Esophagus squamous epithelium (tissue), 5 donors: ENCODE measurements at regions not wholly inside any gene's neighbourhood (a gene's known extent, or its start where the extent isn't known, plus 50 kb on each side); places are given as distances from the start of the nearest gene placed in this dataset.

Source experiments
- DNase-seq: peaks from one replicate; lab custom pipeline; 2025; lab: John Stamatoyannopoulos, UW
- H3K27ac ChIP-seq, 4 donors: fragments of 200-600 bp; sonication (generic); one replicate each; pipeline ENCODE4 v1.5.1; 2016 to 2019; ENCODE audit warnings: mild to moderate bottlenecking in 1 of 4
- H3K27me3 ChIP-seq, 4 donors: fragments of 200-600 bp; sonication (generic); 1 replicate in 3 of 4; 2 replicates in 1 of 4; pipeline versions ENCODE4 v1.5.1 to v1.6.0; 2017 to 2021; ENCODE audit warnings: antibody characterized with exemption in 1 of 4
- H3K36me3 ChIP-seq, 3 donors: fragments of 200-600 bp; sonication (generic); one replicate each; pipeline ENCODE4 v1.5.1; 2016 to 2019
- H3K4me1 ChIP-seq, 3 donors: fragments of 200-600 bp; sonication (generic); one replicate each; pipeline ENCODE4 v1.5.1; 2017 to 2019
- H3K4me3 ChIP-seq, 4 donors: fragments of 200-600 bp; sonication (generic); 1 replicate in 3 of 4; 2 replicates in 1 of 4; pipeline ENCODE4 v1.5.1; 2016 to 2019; ENCODE audit warnings: mild to moderate bottlenecking in 2 of 4, moderate library complexity in 1 of 4
- H3K9me3 ChIP-seq, 3 donors: fragments of 200-600 bp; sonication (generic); one replicate each; pipeline ENCODE4 v1.5.1; 2016 to 2019
- POLR2A ChIP-seq, 4 donors: fragments of 450-650 bp; IDR thresholded peaks; one replicate each; pipeline ENCODE4 v1.6.1; 2017; ENCODE audit warnings: antibody characterized with exemption in 4 of 4, mild to moderate bottlenecking in 4 of 4, moderate library complexity in 3 of 4
- WGBS, 2 donors: methylation state at CpG; one replicate each; pipeline ENCODE4 v1.1.5; 2018; 5-methylcytosine and 5-hydroxymethylcytosine counted together
- intact Hi-C: fragments of 100-400 bp; cut with DNase I; formaldehyde crosslinking; loops from one replicate; pipeline ENCODE4 v1.15.0; 2022
- TF ChIP-seq, protein P1 (sequence below), 6 experiments: fragments of 450-650 bp in 4 of 6; fragments of 200-600 bp in 2 of 6; sonication (generic) in 2 of 6; IDR thresholded peaks; one replicate each; pipeline ENCODE4 v1.5.1; 2016 to 2019; ENCODE audit warnings: antibody characterized with exemption in 6 of 6, mild to moderate bottlenecking in 4 of 6, moderate library complexity in 4 of 6
- donor health status: DM: yes; HTN: yes; CAD: no.

GRCh38 chrX:131703646-131704045, 159.8 kb downstream of the OR13H1 start:
- DNase-seq: no peak
- intact Hi-C loops: no loop called here
- TF ChIP-seq, protein P1, sequence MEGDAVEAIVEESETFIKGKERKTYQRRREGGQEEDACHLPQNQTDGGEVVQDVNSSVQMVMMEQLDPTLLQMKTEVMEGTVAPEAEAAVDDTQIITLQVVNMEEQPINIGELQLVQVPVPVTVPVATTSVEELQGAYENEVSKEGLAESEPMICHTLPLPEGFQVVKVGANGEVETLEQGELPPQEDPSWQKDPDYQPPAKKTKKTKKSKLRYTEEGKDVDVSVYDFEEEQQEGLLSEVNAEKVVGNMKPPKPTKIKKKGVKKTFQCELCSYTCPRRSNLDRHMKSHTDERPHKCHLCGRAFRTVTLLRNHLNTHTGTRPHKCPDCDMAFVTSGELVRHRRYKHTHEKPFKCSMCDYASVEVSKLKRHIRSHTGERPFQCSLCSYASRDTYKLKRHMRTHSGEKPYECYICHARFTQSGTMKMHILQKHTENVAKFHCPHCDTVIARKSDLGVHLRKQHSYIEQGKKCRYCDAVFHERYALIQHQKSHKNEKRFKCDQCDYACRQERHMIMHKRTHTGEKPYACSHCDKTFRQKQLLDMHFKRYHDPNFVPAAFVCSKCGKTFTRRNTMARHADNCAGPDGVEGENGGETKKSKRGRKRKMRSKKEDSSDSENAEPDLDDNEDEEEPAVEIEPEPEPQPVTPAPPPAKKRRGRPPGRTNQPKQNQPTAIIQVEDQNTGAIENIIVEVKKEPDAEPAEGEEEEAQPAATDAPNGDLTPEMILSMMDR (IDR thresholded peaks at IDR 0.05): no peak
- TF ChIP-seq POLR2A (IDR thresholded peaks at IDR 0.05): no peak

DNA sequence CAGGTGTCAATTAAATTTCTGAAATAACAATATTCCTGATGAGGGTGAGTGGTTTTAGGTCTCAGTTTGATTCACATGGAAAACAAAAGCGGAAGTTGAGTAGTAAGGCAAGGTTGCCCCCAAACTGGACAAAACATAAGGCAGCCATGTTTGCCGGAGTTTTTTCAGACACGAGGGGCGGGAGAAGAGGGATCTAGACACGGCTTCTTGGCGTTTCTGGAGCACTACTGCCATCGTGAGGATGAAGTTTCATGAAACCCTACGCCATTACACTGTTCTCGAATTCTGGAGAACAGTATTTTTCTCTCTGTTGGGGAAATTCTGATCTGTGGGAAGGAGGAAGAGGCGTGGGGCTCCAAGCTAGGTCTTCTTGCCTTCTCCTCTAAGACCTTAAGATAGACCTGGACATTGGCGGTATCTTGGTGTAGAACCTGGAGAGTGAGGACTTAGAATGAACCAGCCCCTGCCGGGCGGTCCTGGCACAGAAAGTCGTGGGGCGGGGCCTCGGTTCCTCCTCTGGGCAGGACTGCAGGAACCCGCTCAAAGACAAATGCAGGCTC, 160.3 kb downstream of the OR13H1 start:
- Histone ChIP-seq H3K4me1 (no peaks in the 10 kb centered on the region), H3K9me3 (no peaks in the 10 kb centered on the region), H3K4me3 (peak overlapping the region in 2 of 4 donors; percentile 56 to 70), H3K36me3 (no peaks in the 10 kb centered on the region), H3K27me3 (no peaks in the 10 kb centered on the region), H3K27ac (peak overlapping the region in 2 of 4 donors; percentile 59 to 81)
- DNase-seq: peak; percentile 13
- TF ChIP-seq, protein P1 (IDR thresholded peaks at IDR 0.05): peak in 3 of 6 experiments; percentile 40 to 74 (median 49)
- no peak for TF ChIP-seq POLR2A (IDR thresholded peaks at IDR 0.05)
- 46 to 77% methylated on average over 7 to 17 of the region's 17 CpGs for WGBS, 2 donors
- intact Hi-C loops: no loop called here

More at GRCh38 chrX:131703646-131704045, 159.8 kb downstream of the OR13H1 start:
- H3K27me3 ChIP-seq: no peaks in the 10 kb centered on the region
- WGBS, 2 donors: 52 to 92% methylated on average over 6 of the region's 6 CpGs
- H3K9me3 ChIP-seq: no peaks in the 10 kb centered on the region
- H3K36me3 ChIP-seq: no peaks in the 10 kb centered on the region
- no peaks in the 10 kb centered on the region for H3K4me1 ChIP-seq
- no peak overlapping the region for H3K27ac ChIP-seq
- H3K4me3 ChIP-seq: peak overlapping the region in 2 of 4 donors; percentile 56 to 70

- H3K4me1 ChIP-seq: no peaks in the 10 kb centered on the region
- intact Hi-C loops: no loop called here
- DNase-seq: no peak
- H3K27me3 ChIP-seq: no peaks in the 10 kb centered on the region
- no peak overlapping the region for H3K27ac ChIP-seq
- WGBS, 2 donors: 77 to 89% methylated on average over 6 of the region's 6 CpGs
- H3K9me3 ChIP-seq: no peaks in the 10 kb centered on the region
- TF ChIP-seq POLR2A (IDR thresholded peaks at IDR 0.05): no peak
- TF ChIP-seq, protein P1 (IDR thresholded peaks at IDR 0.05): no peak
- no peak overlapping the region for H3K4me3 ChIP-seq
- H3K36me3 ChIP-seq: no peaks in the 10 kb centered on the region
Observed at GRCh38 chrX:131709553-131709952, 165.7 kb downstream of the OR13H1 start.

DNA sequence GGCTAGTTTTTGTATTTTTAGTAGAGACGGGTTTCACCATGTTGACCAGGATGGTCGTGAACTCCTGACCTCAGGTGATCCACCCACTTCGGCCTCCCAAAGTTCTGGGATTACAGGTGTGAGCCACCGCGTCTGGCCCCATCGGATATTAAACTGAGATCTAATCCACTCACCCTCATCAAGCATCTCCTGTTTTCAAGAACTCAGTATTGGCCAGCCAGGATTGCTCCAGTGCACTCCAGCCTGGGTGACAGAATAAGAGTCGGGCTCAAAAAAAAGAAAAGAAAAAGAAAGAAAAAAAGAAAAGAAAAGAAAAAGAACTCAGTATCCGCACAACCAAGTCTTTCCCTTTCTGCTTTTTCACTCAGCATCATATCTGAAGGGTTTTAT, 167.6 kb downstream of the OR13H1 start:
- Histone ChIP-seq H3K9me3 (no peaks in the 10 kb centered on the region), H3K4me1 (no peaks in the 10 kb centered on the region), H3K27me3 (no peaks in the 10 kb centered on the region), H3K27ac (no peak overlapping the region), H3K36me3 (no peaks in the 10 kb centered on the region), H3K4me3 (peak overlapping the region in 2 of 4 donors; percentile 39 to 60)
- no peak for TF ChIP-seq POLR2A (IDR thresholded peaks at IDR 0.05)
- no peak for DNase-seq
- WGBS, 2 donors: 70 to 94% methylated on average over 2 to 4 of the region's 8 CpGs
- intact Hi-C loops: no loop called here

DNA sequence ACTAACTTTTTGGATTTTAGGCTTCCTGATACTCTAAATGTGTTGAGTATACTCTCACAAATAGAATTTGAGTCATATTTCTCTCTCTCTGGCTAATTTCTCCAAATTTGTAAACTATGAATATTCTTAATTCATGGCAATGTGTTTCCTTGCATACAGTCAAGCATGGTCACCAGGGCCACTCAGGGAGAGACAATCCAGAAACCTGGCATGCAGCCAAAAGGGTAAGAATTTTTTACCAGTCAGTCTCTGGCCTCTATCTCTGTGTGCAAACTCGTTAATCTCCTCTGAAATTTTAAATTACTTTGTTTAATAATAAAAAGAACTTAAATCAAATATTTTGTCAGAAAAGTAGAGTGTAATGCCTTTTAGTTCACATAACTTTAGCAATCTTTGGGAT, 179.8 kb downstream of the OR13H1 start:
- intact Hi-C loops: no loop called here
- no peak overlapping the region for H3K27ac ChIP-seq
- no peak for DNase-seq
- no peaks in the 10 kb centered on the region for H3K36me3 ChIP-seq
- TF ChIP-seq, protein P1 (IDR thresholded peaks at IDR 0.05): no peak
- TF ChIP-seq POLR2A (IDR thresholded peaks at IDR 0.05): no peak
- H3K4me3 ChIP-seq: no peak overlapping the region
- H3K4me1 ChIP-seq: no peaks in the 10 kb centered on the region
- H3K27me3 ChIP-seq: no peaks in the 10 kb centered on the region
- 30 to 46% methylated on average over 1 of the region's 1 CpG for WGBS, 2 donors
- H3K9me3 ChIP-seq: no peaks in the 10 kb centered on the region
